Erythroblast (primary cell): ENCODE measurements at regions not wholly inside any gene's neighbourhood (a gene's known extent, or its start where the extent isn't known, plus 50 kb on each side); places are given as distances from the start of the nearest gene placed in this dataset.
"Not testable (repeated sequence)": the region's sequence is repeated elsewhere in the genome, so short reads cannot be mapped to it uniquely, and the experiment has no call there.

Source experiments
- DNase-seq, 2 experiments: peaks; one replicate each; lab custom pipeline; 2025; lab: John Stamatoyannopoulos, UW
- GATA1 ChIP-seq: IDR thresholded peaks from 2 replicates; pipeline ENCODE4 v1.6.1; 2011; ENCODE audit warnings: low read depth, mild to moderate bottlenecking, control low read depth, low read length, moderate library complexity
- POLR2A ChIP-seq: IDR thresholded peaks from 2 replicates; pipeline ENCODE4 v1.6.1; 2011; ENCODE audit warnings: mild to moderate bottlenecking, low read length

DNA sequence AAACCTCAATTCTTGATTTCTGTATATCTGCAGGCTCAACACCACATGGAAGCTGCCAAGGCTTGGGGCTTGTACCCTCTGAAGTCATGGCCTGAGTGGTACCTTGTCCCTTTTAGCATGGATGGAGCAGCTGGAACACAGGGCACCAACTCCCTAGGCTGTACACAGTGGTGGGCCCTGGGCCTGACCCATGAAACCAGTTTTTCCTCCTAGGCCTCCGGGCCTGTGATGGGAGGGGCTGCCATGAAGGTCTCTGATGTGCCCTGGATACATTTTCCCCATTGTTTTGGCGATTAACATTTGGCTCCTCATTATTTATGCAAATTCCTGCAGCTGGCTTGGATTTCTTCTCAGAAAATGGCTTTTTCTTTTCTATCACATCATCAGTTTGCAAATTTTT is 131.6 kb downstream of the NDFIP2 start:
- TF ChIP-seq POLR2A (no peak), GATA1 (no peak)
- DNase-seq = no peak

DNA sequence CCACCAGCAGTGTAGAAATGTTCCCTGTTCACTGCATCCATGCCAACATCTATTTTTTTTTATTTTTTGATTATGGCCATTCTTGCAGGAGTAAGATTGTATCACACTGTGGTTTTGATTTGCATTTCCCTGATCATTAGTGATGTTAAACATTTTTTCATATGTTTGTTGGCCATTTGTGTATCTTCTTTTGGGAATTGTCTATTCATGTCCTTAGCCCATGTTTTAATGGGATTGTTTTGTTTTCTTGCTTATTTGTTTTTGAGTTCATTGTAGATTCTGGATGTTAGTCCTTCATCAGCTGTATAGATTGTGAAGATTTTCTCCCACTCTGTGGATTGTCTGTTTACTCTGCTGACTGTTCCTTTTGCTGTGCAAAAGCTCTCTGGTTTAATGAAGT is 126.9 kb downstream of the NDFIP2 start:
- not testable (repeated sequence) for DNase-seq
